HL-60 (cell line): ENCODE measurements at regions not wholly inside any gene's neighbourhood (a gene's known extent, or its start where the extent isn't known, plus 50 kb on each side); places are given as distances from the start of the nearest gene placed in this dataset.

Experiments used
- DNase-seq, 2 experiments: peaks; one replicate each; pipeline ENCODE4 v3.0.0-alpha.2; 2010 to 2020; ENCODE audit warnings: low read depth in 1 of 2, low spot score in 1 of 2
- H3K27ac ChIP-seq: fragments of 250-450 bp; sonication (Bioruptor Pico); replicated peaks from 2 replicates; pipeline ENCODE4 v1.5.1; 2020; ENCODE audit warnings: mild to moderate bottlenecking, moderate library complexity
- H3K27me3 ChIP-seq: fragments of 250-450 bp; sonication (Bioruptor Pico); 2 replicates; pipeline ENCODE4 v1.5.1; 2021; ENCODE audit warnings: mild to moderate bottlenecking, moderate library complexity; ENCODE audit not compliant: insufficient read depth, poor library complexity, severe bottlenecking
- H3K4me3 ChIP-seq: replicated peaks from 2 replicates; pipeline ENCODE4 v1.5.1; 2011; ENCODE audit warnings: mild to moderate bottlenecking, control low read depth, low read length; ENCODE audit not compliant: insufficient read depth
- CTCF ChIP-seq: IDR thresholded peaks from one replicate; pipeline ENCODE4 v1.5.1; 2011; ENCODE audit warnings: low read length, control low read depth, inconsistent platforms; ENCODE audit not compliant: insufficient read depth
- GABPA ChIP-seq: IDR thresholded peaks from 2 replicates; pipeline ENCODE4 v1.6.1; 2012; ENCODE audit warnings: low read depth
- POLR2AphosphoS5 ChIP-seq: IDR thresholded peaks from 2 replicates; pipeline ENCODE4 v1.6.1; 2012; ENCODE audit warnings: low read depth
- REST ChIP-seq: IDR thresholded peaks from 2 replicates; pipeline ENCODE4 v1.6.1; 2012; ENCODE audit warnings: low read depth; ENCODE audit not compliant: insufficient replicate concordance
- SPI1 ChIP-seq: IDR thresholded peaks from 2 replicates; pipeline ENCODE4 v1.6.1; 2012; ENCODE audit warnings: low read depth, mild to moderate bottlenecking, borderline replicate concordance

- Histone ChIP-seq H3K27ac (no peak overlapping the region), H3K27me3 (no peaks in the 10 kb centered on the region), H3K4me3 (no peak overlapping the region)
- TF ChIP-seq POLR2AphosphoS5 (no peak), CTCF (no peak), REST (no peak), SPI1 (no peak), GABPA (no peak)
- no peak for DNase-seq
These were observed 332.9 kb upstream of the RASGRP1 start for GRCh38 chr15:38897551-38897950.

GRCh38 chr15:38898236-38898635, 333.6 kb upstream of the RASGRP1 start:
- H3K27me3 ChIP-seq: no peaks in the 10 kb centered on the region
- TF ChIP-seq REST (no peak), GABPA (no peak), POLR2AphosphoS5 (no peak), SPI1 (no peak), CTCF (no peak)
- DNase-seq: no peak
- no peak overlapping the region for H3K27ac ChIP-seq
- no peak overlapping the region for H3K4me3 ChIP-seq

- no peak overlapping the region for H3K4me3 ChIP-seq
- no peak overlapping the region for H3K27ac ChIP-seq
- TF ChIP-seq GABPA: no peak
- no peak for TF ChIP-seq POLR2AphosphoS5
- TF ChIP-seq SPI1: no peak
- TF ChIP-seq CTCF: no peak
- TF ChIP-seq REST: no peak
- no peak for DNase-seq
- H3K27me3 ChIP-seq: no peaks in the 10 kb centered on the region
These were observed 334.7 kb upstream of the RASGRP1 start for GRCh38 chr15:38899300-38899699.
